RWPE1 (cell line): ENCODE measurements at regions not wholly inside any gene's neighbourhood (a gene's known extent, or its start where the extent isn't known, plus 50 kb on each side); places are given as distances from the start of the nearest gene placed in this dataset.

Source experiments
- CTCF ChIA-PET: fragments of 350-600 bp; sonication (Branson Sonifier 250); formaldehyde crosslinking; extraction: SDS; loops from one replicate; lab custom pipeline; 2021; lab: Yijun Ruan, JAX
- POLR2A ChIA-PET: fragments of 400-600 bp; formaldehyde crosslinking; extraction: SDS; loops from one replicate; lab custom pipeline; 2020; ENCODE audit warnings: antibody characterized with exemption; ENCODE audit not compliant: low non-redundant PET; lab: Yijun Ruan, JAX
- DNase-seq: peaks from one replicate; pipeline ENCODE4 v3.0.0; 2012; ENCODE audit warnings: low spot score
- H3K27ac ChIP-seq: fragments of 450-650 bp; 2 replicates; pipeline ENCODE4 v1.5.1; 2017
- CTCF ChIP-seq: fragments of 450-650 bp; conservative IDR thresholded peaks from 2 replicates; pipeline ENCODE4 v1.5.1; 2017; ENCODE audit warnings: low read depth, mild to moderate bottlenecking

DNA sequence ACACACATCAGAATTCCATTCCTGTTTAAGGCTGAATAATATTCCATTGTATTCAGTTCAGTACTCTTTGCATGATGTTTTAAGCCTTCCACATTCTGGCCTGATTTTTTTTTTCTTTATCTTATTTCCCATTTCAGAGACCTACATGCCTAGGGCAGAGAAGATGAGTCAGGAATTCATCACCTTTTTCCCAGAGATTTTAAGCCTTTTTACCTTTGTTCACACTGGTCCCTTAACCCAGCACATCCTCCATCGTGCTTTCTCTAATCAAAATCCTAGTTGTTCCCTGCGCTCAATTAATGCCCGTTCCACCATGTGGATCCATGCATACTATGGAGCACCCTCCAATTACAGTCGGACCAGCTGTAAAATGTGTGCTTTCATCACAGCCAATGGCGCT is 245.1 kb downstream of the DHX15 start:
- no peak for TF ChIP-seq CTCF
- CTCF ChIA-PET, result no interaction called here
- POLR2A ChIA-PET, result no interaction called here
- no peak overlapping the region for H3K27ac ChIP-seq
- no peak for DNase-seq

- H3K27ac ChIP-seq, result no peak overlapping the region
- TF ChIP-seq CTCF, result no peak
- ChIA-PET POLR2A (no interaction called here), CTCF (no interaction called here)
- DNase-seq, result no peak
These were observed 246.7 kb downstream of the DHX15 start for GRCh38 chr4:24337451-24338190.

DNA sequence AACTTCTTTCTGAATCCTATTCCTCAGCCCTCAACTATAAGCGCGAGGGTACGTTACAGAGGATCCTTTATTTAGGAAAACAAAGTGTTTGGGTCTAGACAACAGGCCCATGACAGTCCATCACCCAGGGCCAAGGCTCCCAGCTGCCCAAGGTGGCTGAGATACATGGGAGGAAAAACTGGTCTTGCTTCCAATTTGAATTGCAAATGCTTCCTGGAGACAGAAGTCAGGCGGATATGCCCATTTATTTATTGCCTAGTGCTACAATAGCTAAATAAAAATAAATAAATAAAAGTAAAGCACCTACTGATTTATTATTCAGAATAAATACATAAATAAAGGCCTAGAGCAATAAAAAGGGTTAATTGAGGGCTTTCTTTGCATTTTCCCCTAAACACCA is 248.7 kb downstream of the DHX15 start:
- no peak overlapping the region for H3K27ac ChIP-seq
- no peak for DNase-seq
- no peak for TF ChIP-seq CTCF
- CTCF ChIA-PET, result no interaction called here
- POLR2A ChIA-PET, result no interaction called here

GRCh38 chr4:24334906-24335305 is 249.4 kb downstream of the DHX15 start:
- H3K27ac ChIP-seq, result no peak overlapping the region
- ChIA-PET POLR2A (no interaction called here), CTCF (no interaction called here)
- DNase-seq, result no peak
- no peak for TF ChIP-seq CTCF

- no peak for DNase-seq
- ChIA-PET POLR2A (no interaction called here), CTCF (no interaction called here)
- H3K27ac ChIP-seq, result peak overlapping the region; percentile 53
- no peak for TF ChIP-seq CTCF
These were observed 253.8 kb downstream of the DHX15 start for GRCh38 chr4:24330573-24330972.

DNA sequence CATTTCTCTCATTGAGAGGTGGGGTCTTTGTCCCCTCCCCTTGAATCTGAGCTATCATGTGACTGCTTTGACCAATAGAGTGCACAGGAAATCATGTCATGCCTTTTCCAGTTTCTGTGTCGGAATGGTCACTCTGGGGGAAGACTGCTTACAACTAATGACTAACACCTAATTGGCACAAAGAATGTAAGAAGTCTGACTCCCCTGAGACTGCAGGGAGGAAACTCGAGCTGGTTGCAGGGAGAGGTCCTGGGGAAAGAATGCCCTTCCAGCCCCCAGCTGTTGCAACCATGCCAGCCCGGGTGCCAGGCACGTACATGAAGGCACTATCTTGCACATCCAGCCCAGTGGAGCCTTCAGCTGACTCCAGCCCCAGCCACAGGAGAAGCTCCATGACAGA is 254.2 kb downstream of the DHX15 start:
- TF ChIP-seq CTCF, result no peak
- ChIA-PET POLR2A (no interaction called here), CTCF (no interaction called here)
- H3K27ac ChIP-seq, result peak overlapping the region; percentile 53
- DNase-seq, result peak; percentile 23
